Kidney capillary endothelial cell (primary cell): ENCODE measurements at regions not wholly inside any gene's neighbourhood (a gene's known extent, or its start where the extent isn't known, plus 50 kb on each side); places are given as distances from the start of the nearest gene placed in this dataset.
A peak's percentile ranks its signal among the peaks of the same experiment; 100 is the strongest.
"Not testable (repeated sequence)": the region's sequence is repeated elsewhere in the genome, so short reads cannot be mapped to it uniquely, and the experiment has no call there.

ENCODE experiments used
- DNase-seq: peaks from one replicate; pipeline ENCODE4 v3.0.0-alpha.2; 2018; ENCODE audit warnings: low spot score

- peak; percentile 7 for DNase-seq
Observed at GRCh38 chr12:63410197-63410596, 258.1 kb downstream of the DPY19L2 start.

- no peak for DNase-seq
Observed at GRCh38 chr12:63406781-63407180, 255.8 kb upstream of the AVPR1A start.

GRCh38 chr12:63404611-63405010 is 253.6 kb upstream of the AVPR1A start:
- no peak for DNase-seq

- DNase-seq = no peak
Observed at GRCh38 chr12:63403256-63403655, 252.3 kb upstream of the AVPR1A start.

GRCh38 chr12:63400718-63401117 is 249.7 kb upstream of the AVPR1A start:
- peak; percentile 80 for DNase-seq

GRCh38 chr12:63400318-63400717 is 249.3 kb upstream of the AVPR1A start:
- no peak for DNase-seq

GRCh38 chr12:63397807-63398206 is 246.8 kb upstream of the AVPR1A start:
- no peak for DNase-seq

GRCh38 chr12:63396135-63396534 is 245.1 kb upstream of the AVPR1A start:
- DNase-seq = no peak

GRCh38 chr12:63394983-63395382 is 244.0 kb upstream of the AVPR1A start:
- DNase-seq = no peak

- DNase-seq = no peak
Observed at GRCh38 chr12:63394349-63394748, 243.3 kb upstream of the AVPR1A start.

- DNase-seq = no peak
Observed at GRCh38 chr12:63389211-63389610, 238.2 kb upstream of the AVPR1A start.

- DNase-seq = no peak
Observed at GRCh38 chr12:63387771-63388170, 236.8 kb upstream of the AVPR1A start.

- DNase-seq = no peak
Observed at GRCh38 chr12:63382930-63383329, 231.9 kb upstream of the AVPR1A start.

- no peak for DNase-seq
Observed at GRCh38 chr12:63362791-63363190, 211.8 kb upstream of the AVPR1A start.

GRCh38 chr12:63362166-63362565 is 211.2 kb upstream of the AVPR1A start:
- DNase-seq = no peak

- no peak for DNase-seq
Observed at GRCh38 chr12:63354969-63355368, 204.0 kb upstream of the AVPR1A start.

- peak; percentile 68 for DNase-seq
Observed at GRCh38 chr12:63353559-63353958, 202.6 kb upstream of the AVPR1A start.

- DNase-seq = no peak
Observed at GRCh38 chr12:63351370-63351769, 200.4 kb upstream of the AVPR1A start.

GRCh38 chr12:63348556-63348955 is 197.6 kb upstream of the AVPR1A start:
- no peak for DNase-seq

GRCh38 chr12:63337158-63337557 is 186.2 kb upstream of the AVPR1A start:
- not testable (repeated sequence) for DNase-seq

GRCh38 chr12:63326260-63326659 is 175.3 kb upstream of the AVPR1A start:
- no peak for DNase-seq

GRCh38 chr12:63325757-63326156 is 174.8 kb upstream of the AVPR1A start:
- no peak for DNase-seq

GRCh38 chr12:63323942-63324341 is 172.9 kb upstream of the AVPR1A start:
- no peak for DNase-seq

- no peak for DNase-seq
Observed at GRCh38 chr12:63321373-63321772, 170.4 kb upstream of the AVPR1A start.
